H1 (cell line): ENCODE measurements at regions not wholly inside any gene's neighbourhood (a gene's known extent, or its start where the extent isn't known, plus 50 kb on each side); places are given as distances from the start of the nearest gene placed in this dataset.

Source experiments
- CTCF ChIA-PET: fragments of 300-600 bp; sonication (Branson Sonifier 250); formaldehyde crosslinking; loops from one replicate; lab custom pipeline; 2021; ENCODE audit not compliant: partially characterized antibody; lab: Charles Lee
- POLR2A ChIA-PET: fragments of 300-600 bp; sonication (Branson Sonifier 250); formaldehyde crosslinking; loops from one replicate; lab custom pipeline; 2021; ENCODE audit warnings: inconsistent platforms; ENCODE audit not compliant: partially characterized antibody; lab: Charles Lee
- DNase-seq, 2 experiments: peaks; one replicate each; pipeline versions ENCODE4 v3.0.0 to v3.0.0-alpha.2; 2010 to 2022; ENCODE audit warnings: low spot score in 2 of 2, low read depth in 1 of 2, mixed read lengths in 1 of 2
- FAIRE-seq: peaks from 2 replicates; lab custom pipeline; 2011; peaks lifted over from hg19 to GRCh38; lab: Jason Lieb, UNC
- H2AFZ ChIP-seq: 2 replicates; pipeline ENCODE4 v1.8.1; 2012; ENCODE audit warnings: low read length, inconsistent platforms
- H2AK5ac ChIP-seq: 2 replicates; pipeline ENCODE4 v1.6.1; 2013; ENCODE audit warnings: low read depth, low read length
- H2BK120ac ChIP-seq: replicated peaks from 2 replicates; pipeline ENCODE3; 2013; ENCODE audit warnings: low read depth, low read length, inconsistent platforms
- H2BK12ac ChIP-seq: 2 replicates; pipeline ENCODE4 v1.6.1; 2013; ENCODE audit warnings: low read depth, low read length
- H2BK15ac ChIP-seq: 2 replicates; pipeline ENCODE4 v1.6.1; 2013; ENCODE audit warnings: low read length
- H2BK20ac ChIP-seq: 2 replicates; pipeline ENCODE4 v1.6.1; 2013; ENCODE audit warnings: low read length
- H2BK5ac ChIP-seq: 2 replicates; pipeline ENCODE4 v1.6.1; 2013; ENCODE audit warnings: low read depth, low read length
- H3K14ac ChIP-seq: 2 replicates; pipeline ENCODE4 v1.6.1; 2013; ENCODE audit warnings: inconsistent platforms; ENCODE audit not compliant: insufficient read length
- H3K18ac ChIP-seq: 2 replicates; pipeline ENCODE4 v1.6.1; 2013; ENCODE audit warnings: low read length; ENCODE audit errors: extremely low read depth
- H3K23ac ChIP-seq: 2 replicates; pipeline ENCODE4 v1.6.1; 2013; ENCODE audit warnings: inconsistent platforms; ENCODE audit not compliant: insufficient read length
- H3K23me2 ChIP-seq: 2 replicates; pipeline ENCODE4 v1.6.1; 2013; ENCODE audit warnings: low read depth, low read length
- H3K27ac ChIP-seq: 2 replicates; pipeline ENCODE4 v1.6.1; 2011; ENCODE audit warnings: low read depth, low read length, inconsistent platforms
- H3K27me3 ChIP-seq, 4 experiments: replicated peaks in 1 of 4; 1 replicate in 1 of 4; 2 replicates in 3 of 4; pipeline versions ENCODE4 v1.6.1 to v1.8.1; 2011 to 2013; ENCODE audit warnings: low read length in 3 of 4, mild to moderate bottlenecking in 3 of 4, inconsistent platforms in 2 of 4, mixed read lengths in 2 of 4, moderate library complexity in 1 of 4; ENCODE audit not compliant: control insufficient read depth in 3 of 4, insufficient read depth in 3 of 4; ENCODE audit errors: extremely low read depth in 1 of 4
- H3K36me3 ChIP-seq, 4 experiments: 2 replicates each; pipeline versions ENCODE4 v1.6.1 to v1.8.1; 2011 to 2013; ENCODE audit warnings: mild to moderate bottlenecking in 4 of 4, low read length in 3 of 4, moderate library complexity in 2 of 4, control low read depth in 1 of 4, inconsistent platforms in 1 of 4; ENCODE audit not compliant: insufficient read depth in 4 of 4, control insufficient read depth in 2 of 4
- H3K4ac ChIP-seq: replicated peaks from 2 replicates; pipeline ENCODE3; 2013; ENCODE audit warnings: low read length, low read depth, mixed read lengths, inconsistent platforms; ENCODE audit not compliant: insufficient read length
- H3K4me1 ChIP-seq, 4 experiments: replicated peaks in 1 of 4; 1 replicate in 1 of 4; 2 replicates in 3 of 4; pipeline versions ENCODE4 v1.6.1 to v1.8.1; 2011 to 2013; ENCODE audit warnings: low read length in 3 of 4, inconsistent platforms in 2 of 4, mixed read lengths in 1 of 4; ENCODE audit not compliant: insufficient read depth in 4 of 4, control insufficient read depth in 3 of 4
- H3K4me2 ChIP-seq, 2 experiments: 2 replicates each; pipeline versions ENCODE4 v1.6.1 to v1.8.1; 2011 to 2013; ENCODE audit warnings: low read depth in 2 of 2, low read length in 2 of 2, control low read depth in 1 of 2, inconsistent platforms in 1 of 2, mild to moderate bottlenecking in 1 of 2; ENCODE audit not compliant: insufficient read depth in 1 of 2
- H3K4me3 ChIP-seq, 4 experiments: fragments of 200-600, 300-600 bp in 1 of 4; sonication (generic), shearing (Covaris generic), sonication (Bioruptor Twin) in 1 of 4; 2 replicates each; pipeline versions ENCODE4 v1.5.1 to v1.8.1; 2011 to 2016; ENCODE audit warnings: low read length in 4 of 4, low read depth in 3 of 4, control low read depth in 2 of 4, inconsistent platforms in 2 of 4, mild to moderate bottlenecking in 2 of 4, mixed read lengths in 1 of 4, moderate library complexity in 1 of 4; ENCODE audit not compliant: insufficient read depth in 2 of 4; ENCODE audit errors: extremely low read depth in 1 of 4
- H3K56ac ChIP-seq: replicated peaks from 2 replicates; pipeline ENCODE3; 2013; ENCODE audit warnings: low read depth, mild to moderate bottlenecking, mixed read lengths, low read length, inconsistent platforms; ENCODE audit not compliant: insufficient read length
- H3K79me1 ChIP-seq: 2 replicates; pipeline ENCODE4 v1.6.1; 2013; ENCODE audit warnings: low read depth, low read length, control low read depth
- H3K79me2 ChIP-seq, 2 experiments: 2 replicates each; pipeline versions ENCODE4 v1.6.1 to v1.8.1; 2012 to 2013; ENCODE audit warnings: low read length in 2 of 2, mild to moderate bottlenecking in 2 of 2, inconsistent platforms in 1 of 2; ENCODE audit not compliant: insufficient read depth in 2 of 2, control insufficient read depth in 1 of 2
- H3K9ac ChIP-seq, 4 experiments: replicated peaks in 1 of 4; 1 replicate in 1 of 4; 2 replicates in 3 of 4; pipeline versions ENCODE4 v1.6.1 to v1.8.1; 2011 to 2013; ENCODE audit warnings: low read depth in 3 of 4, low read length in 3 of 4, control low read depth in 2 of 4, mild to moderate bottlenecking in 2 of 4, moderate library complexity in 2 of 4, inconsistent platforms in 1 of 4; ENCODE audit errors: extremely low read depth in 1 of 4
- H3K9me3 ChIP-seq, 2 experiments: 2 replicates each; pipeline versions ENCODE4 v1.6.1 to v1.8.1; 2012 to 2013; ENCODE audit warnings: mild to moderate bottlenecking in 2 of 2, moderate library complexity in 2 of 2, control low read depth in 1 of 2, inconsistent platforms in 1 of 2, low read depth in 1 of 2, low read length in 1 of 2, mixed read lengths in 1 of 2; ENCODE audit not compliant: insufficient read depth in 2 of 2
- H4K20me1 ChIP-seq, 2 experiments: replicated peaks in 1 of 2; 2 replicates each; pipeline versions ENCODE3 to v1.8.1; 2011 to 2013; ENCODE audit warnings: inconsistent platforms in 2 of 2, low read length in 2 of 2, mild to moderate bottlenecking in 1 of 2; ENCODE audit not compliant: insufficient read depth in 2 of 2, control insufficient read depth in 1 of 2
- H4K5ac ChIP-seq: 2 replicates; pipeline ENCODE4 v1.6.1; 2013; ENCODE audit warnings: low read length, low read depth, mixed read lengths, inconsistent platforms; ENCODE audit not compliant: insufficient read length
- H4K8ac ChIP-seq: 2 replicates; pipeline ENCODE4 v1.8.0; 2013; ENCODE audit warnings: mild to moderate bottlenecking, moderate library complexity, low read length, inconsistent platforms; ENCODE audit not compliant: insufficient read depth; ENCODE audit errors: extremely low read depth
- H4K91ac ChIP-seq: replicated peaks from 2 replicates; pipeline ENCODE3; 2013; ENCODE audit warnings: low read length, mixed read lengths, inconsistent platforms; ENCODE audit not compliant: insufficient read length
- CEBPB ChIP-seq: IDR thresholded peaks from 2 replicates; pipeline ENCODE4 v1.6.1; 2012; ENCODE audit warnings: low read depth, low read length
- ZNF274 ChIP-seq: IDR thresholded peaks from 2 replicates; pipeline ENCODE4 v1.7.0; 2012; ENCODE audit warnings: low read length, borderline replicate concordance; ENCODE audit errors: extremely low read depth
- WGBS, 2 experiments: shearing (Covaris generic) in 1 of 2; methylation state at CpG; one replicate each; pipeline versions ENCODE4 v1.1.6 to v1.1.7; 2013 to 2015; ENCODE audit warnings: low lambda C conversion rate in 2 of 2, mixed read lengths in 2 of 2, inconsistent platforms in 1 of 2, low coverage in 1 of 2, missing lambda C conversion rate in 1 of 2; ENCODE audit not compliant: insufficient replicate concordance in 2 of 2, insufficient coverage in 1 of 2, insufficient read length in 1 of 2; ENCODE audit errors: extremely low coverage in 1 of 2, missing lambda C conversion rate in 1 of 2; 5-methylcytosine and 5-hydroxymethylcytosine counted together

- H2BK120ac ChIP-seq = peak overlapping the region; percentile 79
- FAIRE-seq = no peak
- no peak overlapping the region for H2BK15ac ChIP-seq
- TF ChIP-seq ZNF274 (peak; percentile 10; the same call in 1 of the 2 replicates), CEBPB (no peak)
- no peak for DNase-seq
- H3K4me2 ChIP-seq = 0 out of 4 replicates have a peak overlapping the region, but pooled peaks of 1 of the 2 experiments have one; percentile 41
- H4K5ac ChIP-seq = no peak overlapping the region
- H3K18ac ChIP-seq = no peak overlapping the region
- H3K14ac ChIP-seq = no peak overlapping the region
- no peaks in the 10 kb centered on the region for H4K20me1 ChIP-seq
- no peaks in the 10 kb centered on the region for H3K23me2 ChIP-seq
- ChIA-PET POLR2A (interaction anchor here (0.6 kb wide), 1 partner anchor 11 kb away, joined by 3 read pairs; no protein-coding TSS in a partner anchor), CTCF (interaction anchor here (0.7 to 0.8 kb wide), 2 partner anchors 199 to 311 kb away, joined by 3 to 4 read pairs; no protein-coding TSS in a partner anchor)
- H3K4me1 ChIP-seq = peaks cover 0 to 3% (median 0%) of the 10 kb centered on the region in 4 experiments; a peak in 3 of 7 replicates
- H3K23ac ChIP-seq = no peak overlapping the region
- H3K4ac ChIP-seq = no peak overlapping the region
- H3K27ac ChIP-seq = no peak overlapping the region
- H4K8ac ChIP-seq = no peak overlapping the region
- no peak overlapping the region for H3K56ac ChIP-seq
- H2BK12ac ChIP-seq = no peak overlapping the region
- H2AK5ac ChIP-seq = no peak overlapping the region
- peaks cover 5% of the 10 kb centered on the region in 2 experiments; a peak in 3 of 4 replicates for H3K9me3 ChIP-seq
- H3K9ac ChIP-seq = no peak overlapping the region
- H3K36me3 ChIP-seq = peaks cover 0 to 7% (median 1%) of the 10 kb centered on the region in 4 experiments; a peak in 3 of 8 replicates
- H4K91ac ChIP-seq = no peak overlapping the region
- no peak overlapping the region for H3K4me3 ChIP-seq
- H2BK5ac ChIP-seq = no peak overlapping the region
- no peaks in the 10 kb centered on the region for H3K27me3 ChIP-seq
- no peaks in the 10 kb centered on the region for H3K79me2 ChIP-seq
- no peaks in the 10 kb centered on the region for H3K79me1 ChIP-seq
- H2BK20ac ChIP-seq = peak overlapping the region; percentile 40; the same call in 1 of the 2 replicates
- WGBS, 2 experiments = 89% methylated on average over 8 of the region's 8 CpGs; no CpG with 5 or more reads in 1 of the 2 experiments
- no peak overlapping the region for H2AFZ ChIP-seq
Measured at GRCh38 chr4:18961266-18961665, 939.7 kb upstream of the LCORL start.
